Ectodermal cell (in vitro differentiated cells): ENCODE measurements at regions not wholly inside any gene's neighbourhood (a gene's known extent, or its start where the extent isn't known, plus 50 kb on each side); places are given as distances from the start of the nearest gene placed in this dataset.
"Not testable (repeated sequence)": the region's sequence is repeated elsewhere in the genome, so short reads cannot be mapped to it uniquely, and the experiment has no call there.

Experiments used
- H3K27ac ChIP-seq: 2 replicates; pipeline ENCODE4 v1.7.0; 2013; ENCODE audit warnings: mild to moderate bottlenecking, low read depth, low read length; ENCODE audit not compliant: insufficient read depth, poor library complexity, severe bottlenecking
- H3K27me3 ChIP-seq: 2 replicates; pipeline ENCODE4 v1.7.0; 2013; ENCODE audit warnings: mild to moderate bottlenecking, low read length; ENCODE audit not compliant: insufficient read depth, control insufficient read depth, poor library complexity, severe bottlenecking
- H3K36me3 ChIP-seq: one replicate; pipeline ENCODE4 v1.7.0; 2013; ENCODE audit warnings: low read length; ENCODE audit not compliant: control insufficient read depth, insufficient read depth
- H3K4me1 ChIP-seq: one replicate; pipeline ENCODE4 v1.7.0; 2013; ENCODE audit warnings: low read length; ENCODE audit not compliant: control insufficient read depth, insufficient read depth
- H3K4me3 ChIP-seq: 2 replicates; pipeline ENCODE4 v1.7.0; 2013; ENCODE audit warnings: low read depth, low read length, control low read depth; ENCODE audit not compliant: insufficient read depth
- H3K9me3 ChIP-seq: 2 replicates; pipeline ENCODE4 v1.7.0; 2013; ENCODE audit warnings: mild to moderate bottlenecking, low read length, moderate library complexity; ENCODE audit not compliant: control insufficient read depth
- WGBS, 2 experiments: methylation state at CpG; one replicate each; pipeline ENCODE4 v1.1.7; 2013; ENCODE audit warnings: missing lambda C conversion rate in 2 of 2; 5-methylcytosine and 5-hydroxymethylcytosine counted together

- Histone ChIP-seq H3K9me3 (no peaks in the 10 kb centered on the region), H3K27me3 (no peaks in the 10 kb centered on the region), H3K4me3 (no peak overlapping the region), H3K4me1 (no peaks in the 10 kb centered on the region), H3K27ac (no peak overlapping the region), H3K36me3 (no peaks in the 10 kb centered on the region)
- WGBS, 2 experiments = 82 to 94% methylated on average over 3 to 4 of the region's 4 CpGs
Measured at GRCh38 chr4:89509708-89510281, 202.2 kb upstream of the GPRIN3 start.

- H3K9me3 ChIP-seq = no peaks in the 10 kb centered on the region
- H3K4me1 ChIP-seq = no peaks in the 10 kb centered on the region
- 91 to 92% methylated on average over 3 of the region's 3 CpGs for WGBS, 2 experiments
- H3K27ac ChIP-seq = no peak overlapping the region
- H3K27me3 ChIP-seq = no peaks in the 10 kb centered on the region
- no peak overlapping the region for H3K4me3 ChIP-seq
- no peaks in the 10 kb centered on the region for H3K36me3 ChIP-seq
Measured at GRCh38 chr4:89506866-89507491, 199.4 kb upstream of the GPRIN3 start.

- H3K4me3 ChIP-seq = no peak overlapping the region
- H3K36me3 ChIP-seq = no peaks in the 10 kb centered on the region
- no peaks in the 10 kb centered on the region for H3K9me3 ChIP-seq
- H3K27ac ChIP-seq = no peak overlapping the region
- H3K27me3 ChIP-seq = no peaks in the 10 kb centered on the region
- 80% methylated on average over 1 of the region's 1 CpG; no CpG with 5 or more reads in 1 of the 2 experiments for WGBS, 2 experiments
- no peaks in the 10 kb centered on the region for H3K4me1 ChIP-seq
Measured at GRCh38 chr4:89502581-89502980, 195.0 kb upstream of the GPRIN3 start.

- Histone ChIP-seq H3K9me3 (no peaks in the 10 kb centered on the region), H3K4me3 (no peak overlapping the region), H3K36me3 (no peaks in the 10 kb centered on the region), H3K4me1 (no peaks in the 10 kb centered on the region), H3K27me3 (no peaks in the 10 kb centered on the region), H3K27ac (no peak overlapping the region)
- 86 to 97% methylated on average over 4 of the region's 4 CpGs for WGBS, 2 experiments
Measured at GRCh38 chr4:89497517-89498308, 190.1 kb upstream of the GPRIN3 start.

- no peaks in the 10 kb centered on the region for H3K27me3 ChIP-seq
- no peak overlapping the region for H3K27ac ChIP-seq
- H3K4me1 ChIP-seq = no peaks in the 10 kb centered on the region
- no peak overlapping the region for H3K4me3 ChIP-seq
- no peaks in the 10 kb centered on the region for H3K36me3 ChIP-seq
- WGBS, 2 experiments = no CpG with 5 or more reads among the region's 1 CpG
- no peaks in the 10 kb centered on the region for H3K9me3 ChIP-seq
Measured at GRCh38 chr4:89496851-89497250, 189.3 kb upstream of the GPRIN3 start.

- Histone ChIP-seq H3K27ac (no peak overlapping the region), H3K27me3 (no peaks in the 10 kb centered on the region), H3K4me3 (no peak overlapping the region), H3K36me3 (no peaks in the 10 kb centered on the region), H3K4me1 (no peaks in the 10 kb centered on the region), H3K9me3 (no peaks in the 10 kb centered on the region)
- 89 to 97% methylated on average over 2 to 3 of the region's 3 CpGs for WGBS, 2 experiments
Measured at GRCh38 chr4:89493367-89493766, 185.8 kb upstream of the GPRIN3 start.

- Histone ChIP-seq H3K36me3 (no peaks in the 10 kb centered on the region), H3K27ac (no peak overlapping the region), H3K4me3 (no peak overlapping the region), H3K9me3 (no peaks in the 10 kb centered on the region), H3K27me3 (no peaks in the 10 kb centered on the region), H3K4me1 (no peaks in the 10 kb centered on the region)
- 98 to 100% methylated on average over 2 to 4 of the region's 4 CpGs for WGBS, 2 experiments
Measured at GRCh38 chr4:89492581-89493071, 185.0 kb upstream of the GPRIN3 start.

- Histone ChIP-seq H3K27ac (no peak overlapping the region), H3K27me3 (no peaks in the 10 kb centered on the region), H3K4me3 (no peak overlapping the region), H3K36me3 (no peaks in the 10 kb centered on the region), H3K9me3 (no peaks in the 10 kb centered on the region), H3K4me1 (no peaks in the 10 kb centered on the region)
- 61 to 69% methylated on average over 3 of the region's 3 CpGs for WGBS, 2 experiments
Measured at GRCh38 chr4:89491761-89492160, 184.2 kb upstream of the GPRIN3 start.

- not testable (repeated sequence) for H3K9me3 ChIP-seq, H3K4me1 ChIP-seq, H3K36me3 ChIP-seq, H3K27ac ChIP-seq, H3K27me3 ChIP-seq, H3K4me3 ChIP-seq
- 95 to 96% methylated on average over 35 of the region's 35 CpGs for WGBS, 2 experiments
Measured at GRCh38 chr4:89489921-89490431, 182.4 kb upstream of the GPRIN3 start.

- Histone ChIP-seq H3K36me3 (no peaks in the 10 kb centered on the region), H3K4me1 (no peaks in the 10 kb centered on the region), H3K9me3 (no peaks in the 10 kb centered on the region), H3K4me3 (no peak overlapping the region), H3K27me3 (no peaks in the 10 kb centered on the region), H3K27ac (no peak overlapping the region)
- 82% methylated on average over 8 of the region's 13 CpGs for WGBS, 2 experiments
Measured at GRCh38 chr4:89489338-89489771, 181.8 kb upstream of the GPRIN3 start.
